ENCODE measurements at regions not wholly inside any gene's neighbourhood (a gene's known extent, or its start where the extent isn't known, plus 50 kb on each side); places are given as distances from the start of the nearest gene placed in this dataset.

GRCh38 chr9:87323928-87324327 lies 173.7 kb upstream of the DAPK1 start:
- H4K5ac ChIP-seq (ENCODE audit: insufficient read length, low read depth, low read length), result no peak overlapping the region
- H3K27ac ChIP-seq (ENCODE audit: low read depth, low read length), result no peak overlapping the region
- no peaks in the 10 kb centered on the region for H3K79me2 ChIP-seq (ENCODE audit: control insufficient read depth in 1 of 2, insufficient read depth in 2 of 2, low read length in 2 of 2)
- H2AFZ ChIP-seq (ENCODE audit: low read length), result no peak overlapping the region
- no peak overlapping the region for H2BK120ac ChIP-seq (replicated peaks; ENCODE audit: low read depth, low read length)
- H3K79me1 ChIP-seq (ENCODE audit: low read depth, low read length), result no peaks in the 10 kb centered on the region
- no peak overlapping the region for H3K56ac ChIP-seq (replicated peaks; ENCODE audit: insufficient read length, low read depth, low read length)
- H3K23ac ChIP-seq (ENCODE audit: insufficient read length), result no peak overlapping the region
- H2BK20ac ChIP-seq (ENCODE audit: low read length), result no peak overlapping the region
- no peak overlapping the region for H3K4me3 ChIP-seq (ENCODE audit: extremely low read depth in 1 of 4, insufficient read depth in 2 of 4, low read depth in 3 of 4, low read length in 4 of 4)
- H3K4me2 ChIP-seq (ENCODE audit: insufficient read depth in 1 of 2, low read depth in 2 of 2, low read length in 2 of 2), result no peak overlapping the region
- H2BK5ac ChIP-seq (ENCODE audit: low read depth, low read length), result no peak overlapping the region
- no peaks in the 10 kb centered on the region for H4K20me1 ChIP-seq (replicated peaks in 1 of 2; ENCODE audit: control insufficient read depth in 1 of 2, insufficient read depth in 2 of 2, low read length in 2 of 2)
- no peak overlapping the region for H2BK12ac ChIP-seq (ENCODE audit: low read depth, low read length)
- H3K36me3 ChIP-seq (ENCODE audit: control insufficient read depth in 2 of 4, insufficient read depth in 4 of 4, low read length in 3 of 4), result no peaks in the 10 kb centered on the region
- WGBS, 2 experiments (ENCODE audit: extremely low coverage in 1 of 2, insufficient coverage in 1 of 2, insufficient read length in 1 of 2, insufficient replicate concordance in 2 of 2, low coverage in 1 of 2, low lambda C conversion rate in 2 of 2, missing lambda C conversion rate in 1 of 2), result 89% methylated on average over 2 of the region's 2 CpGs; no CpG with 5 or more reads in 1 of the 2 experiments
- no peak overlapping the region for H2BK15ac ChIP-seq (ENCODE audit: low read length)
- H3K27me3 ChIP-seq (replicated peaks in 1 of 4; ENCODE audit: control insufficient read depth in 3 of 4, extremely low read depth in 1 of 4, insufficient read depth in 3 of 4, low read length in 3 of 4), result no peaks in the 10 kb centered on the region
- no peaks in the 10 kb centered on the region for H3K4me1 ChIP-seq (replicated peaks in 1 of 4; ENCODE audit: control insufficient read depth in 3 of 4, insufficient read depth in 4 of 4, low read length in 3 of 4)
- H3K9me3 ChIP-seq (ENCODE audit: insufficient read depth in 2 of 2, low read depth in 1 of 2, low read length in 1 of 2), result no peaks in the 10 kb centered on the region
- FAIRE-seq (no peak), DNase-seq (ENCODE audit: low read depth in 1 of 2, low spot score in 2 of 2) (no peak)
- no peak overlapping the region for H4K8ac ChIP-seq (ENCODE audit: extremely low read depth, insufficient read depth, low read length)
- H3K9ac ChIP-seq (replicated peaks in 1 of 4; ENCODE audit: extremely low read depth in 1 of 4, low read depth in 3 of 4, low read length in 3 of 4), result no peak overlapping the region
- H3K4ac ChIP-seq (replicated peaks; ENCODE audit: insufficient read length, low read depth, low read length), result no peak overlapping the region
- H3K14ac ChIP-seq (ENCODE audit: insufficient read length), result no peak overlapping the region
- no peak overlapping the region for H4K91ac ChIP-seq (replicated peaks; ENCODE audit: insufficient read length, low read length)
- no peaks in the 10 kb centered on the region for H3K23me2 ChIP-seq (ENCODE audit: low read depth, low read length)
- no peak overlapping the region for H3K18ac ChIP-seq (ENCODE audit: extremely low read depth, low read length)
- ChIA-PET CTCF (ENCODE audit: partially characterized antibody) (interaction anchor here (0.6 to 2.5 kb wide), 20 partner anchors 8 to 911 kb away, joined by 3 to 16 read pairs (median 4); no protein-coding TSS in a partner anchor), POLR2A (ENCODE audit: partially characterized antibody) (no interaction called here)
- TF ChIP-seq POLR2AphosphoS5 (IDR thresholded peaks at IDR 0.05; ENCODE audit: low read depth, low read length) (no peak), CEBPB (IDR thresholded peaks at IDR 0.05; ENCODE audit: low read depth, low read length) (no peak), POU5F1 (IDR thresholded peaks at IDR 0.05; ENCODE audit: low read depth, low read length) (no peak), TBP (IDR thresholded peaks at IDR 0.05; ENCODE audit: low read depth, low read length) (no peak), EGR1 (IDR thresholded peaks at IDR 0.05; ENCODE audit: borderline replicate concordance, low read depth, low read length) (no peak), RNF2 (IDR thresholded peaks at IDR 0.05; ENCODE audit: borderline replicate concordance, low read depth, low read length, missing control alignments, poor library complexity, severe bottlenecking) (no peak), KDM5A (IDR thresholded peaks at IDR 0.05; ENCODE audit: low read length) (no peak), EZH2 (IDR thresholded peaks at IDR 0.05; ENCODE audit: low read depth, low read length, severe bottlenecking) (no peak), SIRT6 (IDR thresholded peaks at IDR 0.05; ENCODE audit: low read length) (no peak), ZNF274 (IDR thresholded peaks at IDR 0.05; ENCODE audit: borderline replicate concordance, extremely low read depth, low read length) (no peak), CBX5 (IDR thresholded peaks at IDR 0.05; ENCODE audit: low read depth, low read length) (no peak), KDM4A (IDR thresholded peaks at IDR 0.05; ENCODE audit: low read depth, low read length, severe bottlenecking) (no peak)
- H2AK5ac ChIP-seq (ENCODE audit: low read depth, low read length), result no peak overlapping the region
